GM18520 (cell line): ENCODE measurements at regions not wholly inside any gene's neighbourhood (a gene's known extent, or its start where the extent isn't known, plus 50 kb on each side); places are given as distances from the start of the nearest gene placed in this dataset.

Experiments
- ATAC-seq: cut with Tn5 transposase; IDR thresholded peaks from one replicate; pipeline ENCODE4 v1.9.1; 2021; ENCODE audit not compliant: unreplicated experiment

DNA sequence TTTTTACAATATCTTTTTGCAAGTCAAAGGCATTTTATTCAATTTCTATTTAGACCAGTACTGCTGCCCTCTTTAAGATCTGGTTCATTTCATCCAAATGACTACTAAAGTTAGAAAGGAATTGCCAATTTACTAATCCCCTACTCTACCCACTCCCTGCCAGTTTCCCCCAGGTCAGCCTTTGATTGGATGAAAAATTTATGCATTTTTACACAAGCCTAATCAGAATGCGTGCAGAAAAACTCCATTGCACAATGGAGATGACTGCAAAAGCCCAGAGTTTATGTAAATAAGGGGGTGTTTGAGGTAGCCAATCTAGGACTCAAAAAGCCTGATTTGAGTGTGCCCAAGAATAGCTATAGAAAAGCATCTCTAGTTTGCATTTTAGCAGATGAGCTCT is 310.6 kb downstream of the PABPC4L start:
- ATAC-seq: no peak

DNA sequence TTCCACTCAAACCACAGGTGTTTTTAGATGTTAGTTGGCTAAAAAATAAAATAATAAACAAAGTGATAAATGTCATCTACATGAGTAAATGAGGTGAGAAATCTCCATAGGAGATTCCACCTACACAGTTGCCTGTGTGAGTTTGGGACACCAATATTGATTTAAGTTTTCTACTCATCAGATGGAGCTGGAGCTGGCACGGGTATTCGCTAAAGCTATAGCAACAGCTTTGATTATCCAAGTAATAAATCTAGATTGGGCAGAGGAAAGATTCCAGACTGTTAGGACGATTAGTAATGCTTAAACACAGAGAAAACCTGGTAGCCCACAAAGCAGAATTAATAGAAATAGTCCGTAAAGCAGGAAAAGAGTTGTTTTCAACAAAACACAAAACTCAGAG is 313.9 kb downstream of the PABPC4L start:
- ATAC-seq: no peak

DNA sequence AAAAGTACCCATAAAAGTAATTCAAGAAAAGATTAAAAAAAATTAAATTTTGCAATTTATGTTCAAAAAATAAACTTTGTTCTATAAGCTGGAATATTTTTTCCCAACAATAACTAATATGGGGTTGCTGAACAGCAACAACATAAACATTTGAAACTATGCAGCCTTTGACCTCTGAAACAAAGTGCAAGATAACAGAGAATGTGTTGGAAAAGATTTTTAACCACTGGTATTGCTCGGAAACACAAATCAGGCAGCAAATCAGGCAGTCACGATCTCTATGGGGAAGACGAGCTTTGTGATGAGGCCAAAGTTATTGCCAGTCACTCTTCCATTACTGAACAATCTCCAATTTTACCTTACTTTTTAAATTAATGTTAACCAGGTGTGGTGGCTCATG is 332.1 kb downstream of the PABPC4L start:
- no peak for ATAC-seq

DNA sequence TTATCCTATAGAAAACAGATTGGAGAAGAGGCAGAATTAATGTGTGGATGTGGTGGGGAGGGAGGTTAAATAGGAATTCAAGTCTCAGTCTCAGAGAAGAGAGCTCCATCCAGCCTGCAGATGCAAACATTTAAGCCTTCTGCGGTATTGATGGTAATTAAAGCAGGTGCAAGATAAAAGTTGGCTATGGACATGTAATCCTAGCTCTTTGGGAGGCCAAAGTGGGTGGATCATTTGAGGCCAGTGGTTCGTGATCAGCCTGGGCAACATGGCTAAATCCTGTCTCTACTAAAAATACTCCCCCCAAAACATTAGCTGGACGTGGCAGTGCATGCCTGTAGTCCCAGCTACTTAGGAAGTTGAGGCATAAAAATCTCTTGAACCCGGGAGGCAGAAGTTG is 332.7 kb downstream of the PABPC4L start:
- no peak for ATAC-seq

DNA sequence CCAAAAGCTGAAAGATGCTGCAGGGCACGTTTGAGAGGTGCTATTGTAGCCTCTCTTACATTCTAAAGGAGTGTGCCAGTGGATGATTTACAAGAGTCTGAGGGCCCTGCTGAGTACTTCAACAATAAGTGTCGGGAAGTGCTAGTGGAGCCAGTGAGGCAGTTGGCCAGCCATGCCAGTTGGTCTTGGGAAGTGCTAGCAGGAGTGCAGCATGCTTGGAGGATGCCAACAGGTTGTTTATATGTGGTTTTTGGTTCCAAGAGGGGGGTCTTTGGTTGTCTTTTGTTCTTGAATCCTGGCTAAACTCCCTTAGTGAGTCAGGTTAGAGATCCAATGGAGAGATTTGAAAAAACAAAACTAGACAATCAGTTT is 335.3 kb downstream of the PABPC4L start:
- no peak for ATAC-seq

DNA sequence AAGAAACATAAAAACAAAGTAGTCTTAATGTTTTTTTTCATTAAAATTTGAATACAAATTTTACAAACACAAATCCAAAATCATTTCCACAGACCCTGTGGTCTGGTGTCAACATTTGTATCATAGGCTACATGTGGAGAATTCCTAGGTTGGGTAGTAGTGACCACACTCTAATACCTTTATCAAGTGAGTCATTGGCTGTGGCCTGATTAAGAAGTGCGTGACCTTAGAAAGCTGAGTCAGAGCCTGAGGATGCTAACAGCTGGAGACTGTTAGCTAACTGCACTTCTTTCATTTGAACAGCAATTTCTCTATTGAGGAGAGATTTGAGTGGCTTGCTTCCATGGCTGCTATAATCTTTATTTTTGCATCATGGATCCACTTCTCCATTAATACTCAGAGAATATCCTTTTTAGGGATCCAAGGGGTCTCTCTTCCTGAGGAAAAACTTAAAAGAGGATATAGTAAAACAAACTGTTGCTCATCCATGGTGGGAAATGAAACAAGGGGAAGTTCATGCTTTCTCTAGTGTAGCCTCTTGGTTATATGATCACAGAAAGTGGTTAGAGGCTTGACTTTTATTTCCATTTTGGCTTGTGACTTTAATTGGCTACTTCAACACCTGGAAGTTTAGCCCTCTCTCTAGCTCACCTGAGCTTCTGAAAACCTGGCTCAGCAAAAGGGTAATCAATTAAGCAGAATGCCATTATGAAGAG is 335.8 kb downstream of the PABPC4L start:
- no peak for ATAC-seq

DNA sequence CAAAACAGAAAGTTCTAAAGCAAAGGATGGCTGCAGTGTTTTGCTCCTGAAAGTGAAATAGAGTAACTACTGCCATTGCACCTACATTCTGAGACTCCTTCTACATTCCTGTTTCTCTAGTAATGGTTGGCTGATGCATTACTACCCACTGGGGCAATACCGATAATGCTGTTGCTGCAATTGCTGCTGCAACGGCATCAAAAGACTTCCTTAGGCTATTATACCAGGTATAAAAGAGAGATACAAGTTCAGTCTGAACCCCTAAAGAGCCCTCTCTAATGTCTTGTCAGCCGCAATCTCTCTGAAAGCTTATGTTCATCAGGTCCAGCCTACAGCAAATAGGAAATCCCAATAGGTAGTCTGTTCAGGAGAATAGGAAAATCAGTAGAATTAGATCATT is 338.4 kb downstream of the PABPC4L start:
- ATAC-seq: no peak

DNA sequence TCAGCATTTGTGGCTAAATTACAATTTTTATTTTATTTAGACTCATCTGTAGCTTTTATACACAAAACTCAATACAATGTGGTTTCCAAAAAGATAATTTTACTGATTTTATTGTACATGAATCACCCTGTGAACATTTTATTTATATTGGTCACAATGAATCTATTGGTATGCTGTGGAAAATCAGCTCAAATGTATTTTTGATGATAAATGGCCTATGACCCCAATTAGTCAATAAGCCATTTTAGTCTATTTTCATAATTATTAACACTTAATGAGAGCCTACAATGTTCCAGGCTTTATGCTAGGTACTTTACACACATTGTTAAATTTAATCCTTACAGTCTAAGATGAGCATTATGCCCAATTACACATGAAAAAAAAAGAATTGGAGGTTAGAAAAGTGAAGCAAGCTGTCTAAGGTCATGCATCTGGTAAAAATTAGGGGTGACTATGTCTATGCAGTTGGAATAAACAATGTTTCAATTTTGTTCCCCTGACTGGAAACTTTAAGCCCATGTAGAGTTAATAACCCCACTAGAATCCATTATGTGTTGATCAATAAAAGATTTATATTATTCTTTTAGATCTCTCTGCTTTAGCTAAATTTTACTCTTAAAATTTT is 344.7 kb downstream of the PABPC4L start:
- ATAC-seq: no peak

DNA sequence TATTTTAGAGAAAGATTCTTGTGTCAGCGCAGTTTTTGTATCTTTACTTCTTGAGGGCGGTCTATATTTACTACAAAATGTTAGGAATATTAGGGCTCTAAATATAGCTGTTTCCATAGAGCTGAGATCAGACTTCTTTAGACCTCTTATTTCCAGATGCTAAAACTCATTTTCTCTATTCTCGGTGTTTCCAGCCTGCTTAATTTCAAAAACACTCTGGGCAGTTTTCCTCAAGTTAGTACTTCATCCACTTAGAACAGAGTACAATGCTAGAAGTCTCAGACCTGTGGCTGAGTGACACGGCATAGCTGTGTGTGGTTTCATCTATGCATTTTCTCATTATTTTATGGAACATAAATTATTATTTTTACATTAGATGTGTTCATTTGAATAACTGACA is 346.6 kb downstream of the PABPC4L start:
- ATAC-seq: no peak

DNA sequence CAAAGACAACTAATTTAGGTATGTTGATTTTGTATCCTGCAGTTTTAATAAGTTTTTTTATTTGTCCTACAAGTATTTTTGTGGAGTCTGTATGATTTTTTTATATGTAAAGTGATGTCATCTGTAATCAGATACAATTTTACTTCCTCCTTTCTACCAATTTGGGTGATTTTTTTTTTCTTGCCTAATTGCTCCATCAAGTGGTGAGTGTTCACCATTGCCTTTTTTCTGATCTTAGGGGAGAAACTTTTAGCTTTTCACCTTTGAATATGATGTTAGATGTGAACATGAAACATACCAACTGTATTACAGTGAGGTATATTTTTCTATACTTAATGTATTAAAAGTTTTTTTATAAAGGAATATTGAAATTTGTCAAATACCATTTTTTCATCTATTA is 362.3 kb downstream of the PABPC4L start:
- ATAC-seq: no peak

DNA sequence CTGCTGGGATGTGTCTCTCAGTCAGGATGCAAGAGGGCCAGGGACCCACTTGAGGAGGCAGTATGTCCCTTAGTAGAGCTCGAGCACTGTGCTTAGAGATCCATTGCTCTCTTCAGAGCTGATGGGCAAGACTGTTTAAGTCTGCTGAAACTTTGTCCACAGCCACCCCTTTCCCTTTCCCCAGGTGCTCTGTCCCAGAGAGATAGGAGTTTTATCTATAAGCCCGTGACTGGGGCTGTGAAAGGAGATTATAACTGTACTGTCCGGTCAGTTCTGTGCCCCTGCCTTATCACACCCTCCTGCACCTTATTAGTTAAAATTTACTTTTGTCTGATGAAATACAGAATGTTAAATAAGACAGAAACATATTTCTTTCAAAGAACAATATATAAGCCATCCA is 378.4 kb downstream of the PABPC4L start:
- ATAC-seq: no peak

DNA sequence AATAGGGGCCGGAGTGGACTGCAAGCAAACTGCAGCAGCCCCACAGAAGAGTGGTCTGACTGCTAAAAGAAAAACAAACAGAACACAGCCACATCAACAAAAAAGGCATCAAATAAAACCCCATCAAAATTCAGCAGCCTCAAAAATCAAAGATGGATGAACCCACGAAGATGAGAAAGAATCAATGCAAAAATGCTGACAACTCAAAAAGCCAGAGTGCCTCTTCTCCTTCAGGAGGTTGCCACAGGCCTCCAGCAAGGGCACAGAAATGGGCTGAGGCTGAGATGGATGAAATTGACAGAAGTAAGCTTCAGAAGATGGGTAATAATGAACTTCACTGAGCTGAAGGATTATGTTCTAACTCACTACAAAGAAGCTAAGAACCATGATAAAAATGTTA is 388.6 kb downstream of the PABPC4L start:
- no peak for ATAC-seq

DNA sequence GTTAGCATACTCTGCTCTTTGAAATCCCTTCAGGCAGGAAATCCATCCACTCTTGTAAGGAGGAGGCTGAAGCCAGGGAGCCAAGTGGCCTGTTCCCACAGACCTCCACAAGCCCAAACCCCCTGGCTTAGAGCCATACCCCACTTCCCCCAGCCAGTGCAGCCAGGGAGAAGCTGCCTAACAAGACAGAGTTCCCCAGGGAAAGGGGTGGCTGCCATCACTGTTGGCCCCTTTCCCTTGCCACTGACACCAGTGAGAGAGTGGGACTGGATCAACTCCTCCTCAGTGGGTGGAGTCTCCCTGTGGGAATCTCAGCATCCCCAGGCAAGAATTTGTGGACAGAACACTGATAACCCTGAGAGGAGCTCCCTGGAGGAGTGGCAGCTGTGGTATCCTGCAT is 389.4 kb downstream of the PABPC4L start:
- no peak for ATAC-seq

DNA sequence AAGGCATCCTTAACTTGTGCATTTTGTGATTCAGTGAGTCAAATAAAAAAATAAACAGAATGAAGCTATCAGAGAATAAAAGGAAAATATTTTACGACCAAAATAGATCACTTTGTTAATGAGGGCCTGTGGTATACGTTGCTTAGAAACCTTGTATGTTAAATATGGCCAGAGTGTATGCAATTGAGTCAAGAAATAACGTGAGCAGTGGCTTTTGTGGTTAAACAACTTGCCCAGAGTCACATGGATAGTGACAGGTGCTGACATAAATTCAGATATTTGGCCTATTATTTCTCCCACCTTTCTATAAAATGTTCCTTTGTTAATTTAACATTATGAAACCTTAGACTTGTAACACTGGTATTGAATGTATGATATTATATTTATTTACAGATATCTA is 393.4 kb downstream of the PABPC4L start:
- no peak for ATAC-seq

DNA sequence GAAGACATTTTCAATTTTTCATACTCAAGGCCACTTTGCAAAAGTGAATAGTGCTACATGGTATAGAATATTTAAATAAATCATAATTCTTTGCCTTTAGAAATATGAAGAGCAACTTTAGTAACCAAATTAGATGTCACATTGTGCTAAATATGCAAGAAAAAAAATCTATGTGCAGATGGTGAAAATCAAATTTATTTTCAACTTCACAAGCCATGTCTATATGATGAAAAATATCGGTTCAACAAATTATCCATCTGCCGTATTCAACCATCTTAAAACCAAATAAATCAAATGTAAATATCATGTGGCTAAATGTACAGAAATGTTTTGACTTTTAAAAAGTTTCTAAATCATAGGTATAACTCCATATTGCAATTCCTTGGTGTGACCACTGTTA is 398.2 kb downstream of the PABPC4L start:
- no peak for ATAC-seq

DNA sequence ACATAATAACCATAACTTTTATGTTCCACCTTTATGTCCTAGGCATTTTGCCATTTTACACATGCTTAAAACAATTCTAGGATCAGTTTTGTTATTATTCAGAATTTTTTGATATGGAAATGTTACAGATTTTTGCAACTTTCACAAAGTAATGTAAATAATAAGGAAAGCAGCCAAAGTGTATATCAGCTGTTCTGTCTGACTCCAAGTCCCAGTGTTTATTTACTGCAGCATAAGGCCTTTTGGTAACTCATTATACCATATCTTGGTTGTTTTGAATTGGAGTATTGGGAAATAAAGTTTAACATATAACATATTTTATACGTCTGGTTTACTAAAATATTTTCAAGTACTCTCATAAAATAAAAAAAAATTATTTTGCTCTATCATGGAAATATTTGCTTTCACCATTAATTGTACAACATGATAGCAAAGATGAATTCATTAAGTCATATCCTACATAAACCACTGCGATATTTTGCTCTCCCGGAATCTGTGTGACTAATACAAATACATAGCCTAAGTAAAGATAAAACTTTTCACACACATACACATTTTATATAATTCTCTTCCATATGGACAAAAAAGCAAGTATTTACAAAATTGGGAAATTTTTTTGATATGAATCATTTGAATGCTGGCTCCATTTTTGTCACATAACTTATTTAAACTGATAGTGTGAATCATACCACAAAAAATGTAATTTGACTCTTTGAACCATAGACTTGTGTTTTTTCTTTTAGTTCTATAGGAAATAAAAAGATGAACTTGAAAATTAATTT is 399.0 kb downstream of the PABPC4L start:
- no peak for ATAC-seq

DNA sequence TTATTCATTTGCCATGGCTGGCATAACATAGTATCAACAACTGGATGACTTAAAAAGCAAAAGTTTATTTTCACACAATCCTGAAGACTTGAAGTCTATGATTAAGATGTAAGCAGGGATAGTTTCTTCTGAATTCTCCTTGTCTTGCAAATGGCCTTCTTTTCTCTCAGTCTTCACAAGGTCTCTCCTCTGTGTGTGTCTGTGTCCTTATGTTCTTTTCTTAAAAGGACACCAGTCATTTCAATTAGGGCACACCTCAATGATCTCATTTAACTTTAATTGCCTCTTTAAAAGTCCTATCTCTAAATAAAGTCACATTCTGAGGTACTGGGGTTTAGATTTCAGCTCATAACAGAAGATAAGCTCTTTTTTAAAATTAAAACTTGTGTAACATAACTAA is 399.7 kb downstream of the PABPC4L start:
- no peak for ATAC-seq

DNA sequence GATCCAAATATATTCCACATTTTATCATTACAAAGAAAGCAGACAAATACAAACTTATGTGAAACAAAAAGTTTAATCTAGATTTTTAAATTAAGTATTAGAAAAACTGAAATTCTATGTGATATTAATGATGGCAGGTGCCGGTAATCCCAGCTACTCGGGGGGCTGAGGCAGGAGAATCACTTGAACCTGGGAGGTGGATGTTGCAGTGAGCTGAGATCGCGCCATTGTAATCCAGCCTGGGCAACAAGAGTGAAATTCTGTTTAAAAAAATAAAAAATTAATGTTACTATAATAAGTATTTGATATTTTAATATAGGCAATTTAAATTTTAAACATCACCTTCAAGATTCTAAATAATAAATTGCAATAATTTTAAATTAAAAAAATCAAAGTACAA is 400.6 kb downstream of the PABPC4L start:
- no peak for ATAC-seq

DNA sequence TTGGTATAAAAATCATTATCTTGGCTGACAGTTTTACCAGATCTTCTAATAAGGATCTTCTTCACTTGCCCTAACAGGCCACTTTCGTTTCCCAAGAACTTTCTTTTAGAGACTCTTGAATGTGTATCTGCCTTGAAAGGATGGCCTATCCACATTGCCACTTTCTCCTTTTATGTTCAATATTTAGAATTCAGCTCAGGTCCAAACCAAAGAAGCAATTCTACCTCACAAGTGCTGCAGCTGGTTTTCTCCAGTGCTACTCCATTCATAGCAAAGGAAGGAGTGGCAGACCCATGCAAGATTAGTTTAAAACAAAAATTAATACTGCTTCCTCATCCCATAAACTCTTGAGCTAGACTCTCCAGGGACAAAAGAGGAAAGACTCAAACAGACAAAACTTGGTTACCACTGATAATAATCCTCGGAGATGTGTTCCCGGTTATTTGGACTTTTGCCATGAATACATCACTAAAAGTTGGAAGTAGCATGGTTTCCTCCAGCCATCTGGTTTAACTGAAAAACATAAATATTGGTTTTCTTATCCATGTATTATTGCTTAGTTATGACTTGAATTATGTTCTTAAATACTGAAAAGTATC is 401.8 kb downstream of the PABPC4L start:
- ATAC-seq: no peak

DNA sequence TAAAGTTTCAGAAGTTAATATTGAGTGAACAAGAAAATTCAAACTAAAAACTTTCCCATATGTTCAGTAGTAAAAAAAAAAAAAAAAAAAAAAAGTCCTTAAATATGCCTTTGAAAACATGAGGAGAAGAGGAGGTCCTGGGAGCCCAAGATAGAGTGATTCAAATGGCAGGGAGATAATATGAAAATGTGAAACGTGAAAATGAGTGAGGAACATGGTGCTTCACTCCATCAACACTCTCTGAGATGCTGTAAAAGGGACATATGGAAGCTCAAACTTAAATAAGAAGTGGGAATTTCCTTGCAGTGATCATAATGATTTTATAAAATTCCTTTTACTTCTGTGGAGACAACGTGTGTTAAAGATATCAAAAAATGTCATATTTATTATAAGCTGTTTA is 423.9 kb downstream of the PABPC4L start:
- ATAC-seq: no peak

DNA sequence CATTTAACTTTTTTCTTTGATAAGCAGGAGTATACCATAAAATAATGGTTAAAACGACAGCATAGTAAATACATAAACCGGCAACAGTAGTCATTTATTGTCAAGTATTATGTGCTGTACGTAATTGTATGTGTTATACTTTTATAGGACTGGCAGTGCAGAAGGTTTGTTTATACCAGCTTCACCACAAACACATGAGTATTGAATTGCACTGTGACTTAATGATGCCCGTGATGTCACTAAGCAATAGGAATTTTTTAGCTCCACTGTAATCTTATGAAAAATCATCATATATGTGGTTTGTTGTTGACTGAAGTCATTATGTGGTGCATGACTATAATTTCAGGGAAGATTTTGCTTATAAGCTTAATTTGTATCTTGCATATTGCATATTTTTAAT is 424.6 kb downstream of the PABPC4L start:
- ATAC-seq: no peak

DNA sequence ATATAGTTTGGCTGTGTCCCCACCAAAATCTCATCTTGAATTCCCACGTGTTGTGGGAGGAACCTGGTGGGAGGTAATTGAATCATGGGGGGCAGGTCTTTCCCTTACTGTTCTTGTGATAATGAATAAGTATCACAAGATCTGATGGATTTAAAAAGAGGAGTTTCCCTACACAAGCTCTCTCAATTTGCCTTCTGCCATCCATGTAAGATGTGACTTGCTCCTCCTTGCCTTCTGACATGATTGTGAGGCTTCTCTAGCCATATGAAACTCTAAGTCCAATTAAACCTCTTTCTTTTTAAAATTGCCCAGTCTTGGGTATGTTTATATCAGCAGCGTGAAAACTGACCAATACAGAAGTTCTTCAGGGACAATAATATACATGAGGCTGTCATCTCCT is 425.1 kb downstream of the PABPC4L start:
- ATAC-seq: no peak
